Endodermal cell (in vitro differentiated cells): ENCODE measurements at regions not wholly inside any gene's neighbourhood (a gene's known extent, or its start where the extent isn't known, plus 50 kb on each side); places are given as distances from the start of the nearest gene placed in this dataset.

ENCODE experiments used
- DNase-seq: peaks from one replicate; pipeline ENCODE4 v3.0.0-alpha.2; 2017
- H3K27ac ChIP-seq: 2 replicates; pipeline ENCODE4 v1.5.1; 2013; ENCODE audit warnings: mild to moderate bottlenecking, low read depth, low read length, moderate library complexity
- H3K27me3 ChIP-seq: 2 replicates; pipeline ENCODE4 v1.6.1; 2013; ENCODE audit warnings: mild to moderate bottlenecking, low read length, moderate library complexity; ENCODE audit not compliant: insufficient read depth, control insufficient read depth, poor library complexity, severe bottlenecking
- H3K36me3 ChIP-seq: 2 replicates; pipeline ENCODE4 v1.7.0; 2013; ENCODE audit warnings: mild to moderate bottlenecking, low read length, moderate library complexity; ENCODE audit not compliant: control insufficient read depth, insufficient read depth
- H3K4me1 ChIP-seq: one replicate; pipeline ENCODE4 v1.7.0; 2013; ENCODE audit warnings: low read length; ENCODE audit not compliant: control insufficient read depth, insufficient read depth
- H3K4me3 ChIP-seq: 2 replicates; pipeline ENCODE4 v1.5.1; 2013; ENCODE audit warnings: mild to moderate bottlenecking, low read length, moderate library complexity
- H3K9ac ChIP-seq: 2 replicates; pipeline ENCODE4 v1.6.1; 2013; ENCODE audit warnings: mild to moderate bottlenecking, low read length, moderate library complexity; ENCODE audit not compliant: poor library complexity, severe bottlenecking; ENCODE audit errors: extremely low read depth
- H3K9me3 ChIP-seq: 2 replicates; pipeline ENCODE4 v1.6.1; 2013; ENCODE audit warnings: mild to moderate bottlenecking, low read length, moderate library complexity; ENCODE audit not compliant: control insufficient read depth
- H3K27ac Mint-ChIP-seq: 2 replicates; pipeline ENCODE4 v1.8.0; 2020; ENCODE audit warnings: mixed read lengths
- H3K27me3 Mint-ChIP-seq: 2 replicates; pipeline ENCODE4 v1.8.0; 2021; ENCODE audit warnings: mild to moderate bottlenecking, mixed read lengths; ENCODE audit not compliant: insufficient read depth
- H3K36me3 Mint-ChIP-seq: 2 replicates; pipeline ENCODE4 v1.8.0; 2020; ENCODE audit warnings: low read depth, mixed read lengths
- H3K4me1 Mint-ChIP-seq: 2 replicates; pipeline ENCODE4 v1.8.0; 2020; ENCODE audit warnings: mixed read lengths
- H3K4me3 Mint-ChIP-seq: 2 replicates; pipeline ENCODE4 v1.8.0; 2020; ENCODE audit warnings: mild to moderate bottlenecking, moderate library complexity, mixed read lengths
- H3K9me3 Mint-ChIP-seq: 2 replicates; pipeline ENCODE4 v1.8.0; 2020; ENCODE audit warnings: mild to moderate bottlenecking, mixed read lengths
- WGBS, 2 experiments: methylation state at CpG; one replicate each; pipeline versions ENCODE4 v1.1.5 to v1.1.7; 2013; ENCODE audit warnings: missing lambda C conversion rate in 2 of 2, mixed read lengths in 1 of 2; ENCODE audit not compliant: insufficient coverage in 1 of 2, insufficient read length in 1 of 2; 5-methylcytosine and 5-hydroxymethylcytosine counted together
- TF ChIP-seq, protein P1 (sequence below): fragments of 200-600 bp; sonication (generic); conservative IDR thresholded peaks from 2 replicates; pipeline ENCODE4 v1.5.0; 2021; ENCODE audit warnings: antibody characterized with exemption, mild to moderate bottlenecking

DNA sequence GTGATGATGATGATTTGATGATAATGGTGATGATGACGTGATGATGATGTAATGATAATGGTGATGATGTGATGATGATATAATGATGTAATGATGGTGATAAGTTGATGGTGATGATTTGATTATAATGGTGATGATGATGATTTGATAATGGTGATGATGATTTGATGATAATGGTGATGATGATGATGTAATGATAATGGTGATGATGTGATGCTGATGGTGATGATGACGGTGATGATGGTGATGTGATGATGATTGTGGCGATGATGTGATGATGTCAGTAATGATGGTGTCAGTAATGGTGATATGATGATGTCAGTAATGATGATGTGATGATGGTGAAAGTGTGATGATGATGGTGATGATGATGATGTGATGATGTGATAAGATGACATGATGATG is 613.4 kb downstream of the AACS start:
- Histone ChIP-seq H3K36me3 (no peaks in the 10 kb centered on the region), H3K9me3 (no peaks in the 10 kb centered on the region), H3K4me1 (no peaks in the 10 kb centered on the region), H3K27me3 (peaks cover 30% of the 10 kb centered on the region), H3K9ac (no peak overlapping the region), H3K4me3 (no peak overlapping the region), H3K27ac (no peak overlapping the region)
- no peak overlapping the region for H3K4me3 Mint-ChIP-seq
- H3K27ac Mint-ChIP-seq, result no peak overlapping the region
- no peaks in the 10 kb centered on the region for H3K9me3 Mint-ChIP-seq
- no peaks in the 10 kb centered on the region for H3K36me3 Mint-ChIP-seq
- TF ChIP-seq, protein P1, sequence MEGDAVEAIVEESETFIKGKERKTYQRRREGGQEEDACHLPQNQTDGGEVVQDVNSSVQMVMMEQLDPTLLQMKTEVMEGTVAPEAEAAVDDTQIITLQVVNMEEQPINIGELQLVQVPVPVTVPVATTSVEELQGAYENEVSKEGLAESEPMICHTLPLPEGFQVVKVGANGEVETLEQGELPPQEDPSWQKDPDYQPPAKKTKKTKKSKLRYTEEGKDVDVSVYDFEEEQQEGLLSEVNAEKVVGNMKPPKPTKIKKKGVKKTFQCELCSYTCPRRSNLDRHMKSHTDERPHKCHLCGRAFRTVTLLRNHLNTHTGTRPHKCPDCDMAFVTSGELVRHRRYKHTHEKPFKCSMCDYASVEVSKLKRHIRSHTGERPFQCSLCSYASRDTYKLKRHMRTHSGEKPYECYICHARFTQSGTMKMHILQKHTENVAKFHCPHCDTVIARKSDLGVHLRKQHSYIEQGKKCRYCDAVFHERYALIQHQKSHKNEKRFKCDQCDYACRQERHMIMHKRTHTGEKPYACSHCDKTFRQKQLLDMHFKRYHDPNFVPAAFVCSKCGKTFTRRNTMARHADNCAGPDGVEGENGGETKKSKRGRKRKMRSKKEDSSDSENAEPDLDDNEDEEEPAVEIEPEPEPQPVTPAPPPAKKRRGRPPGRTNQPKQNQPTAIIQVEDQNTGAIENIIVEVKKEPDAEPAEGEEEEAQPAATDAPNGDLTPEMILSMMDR, result no peak
- no peaks in the 10 kb centered on the region for H3K4me1 Mint-ChIP-seq
- no peak for DNase-seq
- peaks cover 14% of the 10 kb centered on the region for H3K27me3 Mint-ChIP-seq
- 85 to 92% methylated on average over 3 of the region's 3 CpGs for WGBS, 2 experiments

DNA sequence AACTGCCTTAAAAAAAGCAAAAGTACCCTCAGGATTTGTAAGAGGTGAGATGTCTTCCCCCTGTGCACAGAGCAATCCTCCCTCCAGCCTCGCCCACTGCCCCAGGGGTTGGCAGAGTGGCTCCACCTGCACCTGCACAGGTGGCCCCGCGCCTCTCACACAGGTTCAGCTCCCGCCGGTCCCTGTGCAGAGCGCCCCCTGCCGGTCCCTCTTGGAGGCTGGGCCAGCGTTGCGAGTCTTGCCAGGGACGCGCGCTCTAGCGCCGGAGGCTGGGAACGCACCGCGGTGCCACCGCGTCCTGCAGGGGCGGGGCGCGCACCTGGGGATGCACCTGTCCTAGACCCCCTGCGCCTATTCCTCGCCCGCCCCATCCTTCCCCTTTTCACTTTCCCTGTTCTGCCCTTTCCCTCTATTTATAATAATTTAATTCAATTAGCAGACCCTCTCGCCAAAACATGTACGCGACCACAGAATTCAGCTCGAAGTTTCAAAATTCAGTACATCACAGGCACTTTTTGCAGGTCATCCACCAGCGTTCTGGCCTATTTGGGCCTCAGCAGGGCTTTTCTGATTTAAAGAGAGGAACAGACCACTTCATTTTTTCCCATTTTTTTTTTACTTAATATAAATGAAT is 618.6 kb downstream of the AACS start:
- TF ChIP-seq, protein P1, result peak; percentile 99
- peak; percentile 100 for DNase-seq
- H3K4me1 ChIP-seq, result no peaks in the 10 kb centered on the region
- no peaks in the 10 kb centered on the region for H3K9me3 Mint-ChIP-seq
- WGBS, 2 experiments, result 13 to 21% methylated on average over 18 to 30 of the region's 30 CpGs
- no peak overlapping the region for H3K4me3 Mint-ChIP-seq
- H3K27ac Mint-ChIP-seq, result no peak overlapping the region
- no peak overlapping the region for H3K4me3 ChIP-seq
- peaks cover 40% of the 10 kb centered on the region for H3K27me3 Mint-ChIP-seq
- no peaks in the 10 kb centered on the region for H3K36me3 ChIP-seq
- no peaks in the 10 kb centered on the region for H3K4me1 Mint-ChIP-seq
- no peak overlapping the region for H3K27ac ChIP-seq
- H3K9ac ChIP-seq, result no peak overlapping the region
- no peaks in the 10 kb centered on the region for H3K36me3 Mint-ChIP-seq
- H3K27me3 ChIP-seq, result peaks cover 41% of the 10 kb centered on the region
- no peaks in the 10 kb centered on the region for H3K9me3 ChIP-seq

DNA sequence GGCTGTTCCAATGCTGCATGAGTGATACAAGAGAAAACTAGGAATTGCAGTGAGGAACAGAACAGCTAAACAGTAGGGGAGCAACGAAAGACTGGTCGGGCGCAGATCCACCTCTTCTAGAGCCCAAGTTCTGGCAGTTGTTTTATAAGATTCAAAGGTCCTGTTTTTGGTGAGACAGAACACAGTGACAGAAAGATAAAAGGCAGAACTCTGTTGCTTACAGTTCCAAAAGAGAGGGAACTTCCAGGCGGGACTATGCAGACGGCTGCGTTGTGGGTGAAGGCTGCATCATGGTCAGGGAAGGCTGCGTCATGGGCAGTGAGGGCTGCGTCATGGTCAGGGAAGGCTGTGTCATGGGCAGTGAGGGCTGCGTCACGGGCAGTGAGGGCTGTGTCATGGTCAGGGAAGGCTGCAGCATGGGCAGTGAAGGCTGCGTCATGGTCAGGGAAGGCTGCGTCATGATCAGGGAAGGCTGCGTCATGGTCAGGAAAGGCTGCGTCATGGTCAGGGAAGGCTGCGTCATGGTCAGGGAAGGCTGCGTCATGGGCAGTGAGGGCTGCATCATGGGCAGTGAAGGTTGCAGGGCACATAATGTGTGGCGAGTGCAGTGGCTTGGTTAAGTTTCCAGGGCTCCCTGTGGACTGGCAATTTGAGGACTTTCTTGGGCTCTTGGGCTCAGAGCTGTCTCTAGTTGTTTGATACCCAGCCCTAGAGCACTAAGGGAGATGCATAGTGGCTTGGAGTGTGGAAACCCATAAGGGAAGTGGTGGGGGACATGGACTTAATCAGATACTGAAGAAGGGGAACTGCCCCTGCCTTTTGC is 619.9 kb downstream of the AACS start:
- no peak overlapping the region for H3K27ac Mint-ChIP-seq
- no peaks in the 10 kb centered on the region for H3K9me3 Mint-ChIP-seq
- peaks cover 41% of the 10 kb centered on the region for H3K27me3 ChIP-seq

More for the DNA sequence above, 619.9 kb downstream of the AACS start:
- Mint-ChIP-seq H3K27me3 (peaks cover 40% of the 10 kb centered on the region), H3K4me1 (no peaks in the 10 kb centered on the region), H3K36me3 (no peaks in the 10 kb centered on the region), H3K4me3 (no peak overlapping the region)
- Histone ChIP-seq H3K27ac (no peak overlapping the region), H3K9ac (no peak overlapping the region), H3K9me3 (no peaks in the 10 kb centered on the region), H3K4me3 (no peak overlapping the region), H3K36me3 (no peaks in the 10 kb centered on the region), H3K4me1 (no peaks in the 10 kb centered on the region)
- WGBS, 2 experiments, result 92 to 93% methylated on average over 13 to 17 of the region's 17 CpGs
- no peak for DNase-seq
- TF ChIP-seq, protein P1, result no peak
